Suppressor macrophage treated with lipopolysaccharide for 1 hour (primary cell): ENCODE measurements at regions not wholly inside any gene's neighbourhood (a gene's known extent, or its start where the extent isn't known, plus 50 kb on each side); places are given as distances from the start of the nearest gene placed in this dataset.
A peak's percentile ranks its signal among the peaks of the same experiment; 100 is the strongest.
"Not testable (repeated sequence)": the region's sequence is repeated elsewhere in the genome, so short reads cannot be mapped to it uniquely, and the experiment has no call there.

Experiments used
- DNase-seq, 3 donors: peaks; one replicate each; pipeline ENCODE4 v3.0.0-alpha.2; 2020 to 2022

GRCh38 chr6:114747995-114748625 lies 405.3 kb upstream of the HS3ST5 start:
- peak; percentile 39 to 71 (median 51) for DNase-seq

GRCh38 chr6:114740547-114740946 lies 397.7 kb upstream of the HS3ST5 start:
- no peak for DNase-seq

- no peak for DNase-seq
These were observed 396.8 kb upstream of the HS3ST5 start for GRCh38 chr6:114739656-114740055.

GRCh38 chr6:114735025-114735735 lies 392.4 kb upstream of the HS3ST5 start:
- DNase-seq = no peak

- no peak for DNase-seq
These were observed 390.8 kb upstream of the HS3ST5 start for GRCh38 chr6:114733596-114733995.

- no peak for DNase-seq
These were observed 376.0 kb upstream of the HS3ST5 start for GRCh38 chr6:114718716-114719270.

- no peak for DNase-seq
These were observed 375.4 kb upstream of the HS3ST5 start for GRCh38 chr6:114718186-114718585.

- DNase-seq = no peak
These were observed 372.1 kb upstream of the HS3ST5 start for GRCh38 chr6:114714836-114715507.

GRCh38 chr6:114713690-114714089 lies 370.9 kb upstream of the HS3ST5 start:
- no peak for DNase-seq

GRCh38 chr6:114712129-114712662 lies 369.4 kb upstream of the HS3ST5 start:
- DNase-seq = no peak

GRCh38 chr6:114707081-114707620 lies 364.3 kb upstream of the HS3ST5 start:
- DNase-seq = no peak

- DNase-seq = no peak
These were observed 347.8 kb upstream of the HS3ST5 start for GRCh38 chr6:114690625-114691024.

GRCh38 chr6:114659513-114659912 lies 316.7 kb upstream of the HS3ST5 start:
- DNase-seq = no peak

- no peak for DNase-seq
These were observed 308.8 kb upstream of the HS3ST5 start for GRCh38 chr6:114651611-114652010.

GRCh38 chr6:114650891-114651290 lies 308.1 kb upstream of the HS3ST5 start:
- no peak for DNase-seq

- DNase-seq = no peak
These were observed 306.5 kb upstream of the HS3ST5 start for GRCh38 chr6:114649298-114649697.

GRCh38 chr6:114648847-114649246 lies 306.0 kb upstream of the HS3ST5 start:
- DNase-seq = no peak

GRCh38 chr6:114638341-114638740 lies 295.5 kb upstream of the HS3ST5 start:
- DNase-seq = no peak

GRCh38 chr6:114634016-114634415 lies 291.2 kb upstream of the HS3ST5 start:
- no peak for DNase-seq

GRCh38 chr6:114626226-114626625 lies 283.4 kb upstream of the HS3ST5 start:
- DNase-seq = not testable (repeated sequence)

GRCh38 chr6:114619621-114620200 lies 276.9 kb upstream of the HS3ST5 start:
- no peak for DNase-seq

GRCh38 chr6:114611696-114612095 lies 268.9 kb upstream of the HS3ST5 start:
- DNase-seq = no peak

GRCh38 chr6:114608091-114608490 lies 265.3 kb upstream of the HS3ST5 start:
- no peak for DNase-seq
